ENCODE measurements at regions not wholly inside any gene's neighbourhood (a gene's known extent, or its start where the extent isn't known, plus 50 kb on each side); places are given as distances from the start of the nearest gene placed in this dataset.

- ChIA-PET POLR2A (no interaction called here), CTCF (no interaction called here)
- ATAC-seq (no peak), DNase-seq (ENCODE audit: low read depth, low spot score) (no peak)
- Histone ChIP-seq H3K9me3 (ENCODE audit: control insufficient read depth, insufficient read depth, low read depth, low read length) (no peaks in the 10 kb centered on the region), H3K4me3 (ENCODE audit: low read depth in 2 of 2, low read length in 2 of 2) (no peak overlapping the region), H3K27ac (ENCODE audit: low read length) (no peak overlapping the region), H3K4me1 (ENCODE audit: control insufficient read depth, insufficient read depth, low read length) (no peaks in the 10 kb centered on the region), H3K36me3 (ENCODE audit: control insufficient read depth, insufficient read depth, low read length) (no peaks in the 10 kb centered on the region), H3K27me3 (ENCODE audit: control insufficient read depth, insufficient read depth, low read length) (no peaks in the 10 kb centered on the region)
- TF ChIP-seq TCF7L2 (IDR thresholded peaks at IDR 0.05; ENCODE audit: low read depth, low read length) = no peak
- no peak for TF ChIP-seq REST (IDR thresholded peaks at IDR 0.05; ENCODE audit: insufficient read depth in 1 of 2, low read depth in 2 of 2, low read length in 1 of 2)
- no peak for TF ChIP-seq SIN3A (IDR thresholded peaks at IDR 0.05; ENCODE audit: borderline replicate concordance, insufficient read depth, low read depth, low read length)
- TF ChIP-seq CTCF (IDR thresholded peaks at IDR 0.05) = no peak
- TF ChIP-seq POLR2AphosphoS5 (IDR thresholded peaks at IDR 0.05; ENCODE audit: low read depth, low read length) = no peak
- intact Hi-C loops (cut with micrococcal nuclease; ENCODE audit: unreplicated experiment) = no loop called here
- BruUV-seq (replicated peaks) = no TSS peak
- in situ Hi-C loops (cut with HindIII; ENCODE audit: low pct_unique_long_range_greater_than_20kb, low sequenced_read_pairs) = no loop called here
Observed at GRCh38 chr4:145277011-145277410, 96.6 kb upstream of the OTUD4 start.

DNA sequence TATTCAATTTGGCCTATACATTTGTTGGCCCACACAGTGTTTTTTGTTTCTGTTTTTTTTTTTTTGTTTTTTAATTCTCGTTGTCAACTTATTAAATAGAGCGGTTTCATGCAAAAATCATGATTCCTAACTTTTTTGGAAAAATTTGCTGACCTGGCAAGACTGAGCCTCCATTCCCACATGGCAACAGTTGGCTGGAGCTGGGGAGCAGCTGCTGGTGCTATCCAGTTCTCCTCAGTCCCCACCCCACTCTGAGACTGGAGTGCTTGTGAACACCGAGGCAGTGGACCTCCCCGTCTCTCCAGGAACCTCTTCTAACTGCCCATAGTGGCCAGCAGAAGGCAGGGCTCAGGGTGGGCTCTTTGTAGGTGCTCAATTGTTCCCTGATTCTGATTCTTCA is 95.7 kb upstream of the OTUD4 start:
- CTCF ChIA-PET = no interaction called here
- in situ Hi-C loops (cut with HindIII; ENCODE audit: low pct_unique_long_range_greater_than_20kb, low sequenced_read_pairs) (no loop called here), intact Hi-C loops (cut with micrococcal nuclease; ENCODE audit: unreplicated experiment) (no loop called here)
- H3K4me1 ChIP-seq (ENCODE audit: control insufficient read depth, insufficient read depth, low read length) = no peaks in the 10 kb centered on the region
- DNase-seq (ENCODE audit: low read depth, low spot score) (no peak), ATAC-seq (no peak)
- H3K4me3 ChIP-seq (ENCODE audit: low read depth in 2 of 2, low read length in 2 of 2) = no peak overlapping the region
- POLR2A ChIA-PET = no interaction called here
- no peaks in the 10 kb centered on the region for H3K9me3 ChIP-seq (ENCODE audit: control insufficient read depth, insufficient read depth, low read depth, low read length)
- no peak overlapping the region for H3K27ac ChIP-seq (ENCODE audit: low read length)
- no TSS peak for BruUV-seq (replicated peaks)
- no peaks in the 10 kb centered on the region for H3K36me3 ChIP-seq (ENCODE audit: control insufficient read depth, insufficient read depth, low read length)
- TF ChIP-seq CTCF (IDR thresholded peaks at IDR 0.05) = no peak
- no peak for TF ChIP-seq POLR2AphosphoS5 (IDR thresholded peaks at IDR 0.05; ENCODE audit: low read depth, low read length)
- no peak for TF ChIP-seq REST (IDR thresholded peaks at IDR 0.05; ENCODE audit: insufficient read depth in 1 of 2, low read depth in 2 of 2, low read length in 1 of 2)
- TF ChIP-seq TCF7L2 (IDR thresholded peaks at IDR 0.05; ENCODE audit: low read depth, low read length) = no peak
- no peak for TF ChIP-seq SIN3A (IDR thresholded peaks at IDR 0.05; ENCODE audit: borderline replicate concordance, insufficient read depth, low read depth, low read length)
- H3K27me3 ChIP-seq (ENCODE audit: control insufficient read depth, insufficient read depth, low read length) = no peaks in the 10 kb centered on the region

All from Panc1 (cell line).